GM21825 (cell line): ENCODE measurements at regions not wholly inside any gene's neighbourhood (a gene's known extent, or its start where the extent isn't known, plus 50 kb on each side); places are given as distances from the start of the nearest gene placed in this dataset.
"Not testable (repeated sequence)": the region's sequence is repeated elsewhere in the genome, so short reads cannot be mapped to it uniquely, and the experiment has no call there.

ENCODE experiments used
- ATAC-seq: cut with Tn5 transposase; IDR thresholded peaks from one replicate; pipeline ENCODE4 v1.9.1; 2021; ENCODE audit warnings: mild to moderate bottlenecking, moderate library complexity; ENCODE audit not compliant: unreplicated experiment

DNA sequence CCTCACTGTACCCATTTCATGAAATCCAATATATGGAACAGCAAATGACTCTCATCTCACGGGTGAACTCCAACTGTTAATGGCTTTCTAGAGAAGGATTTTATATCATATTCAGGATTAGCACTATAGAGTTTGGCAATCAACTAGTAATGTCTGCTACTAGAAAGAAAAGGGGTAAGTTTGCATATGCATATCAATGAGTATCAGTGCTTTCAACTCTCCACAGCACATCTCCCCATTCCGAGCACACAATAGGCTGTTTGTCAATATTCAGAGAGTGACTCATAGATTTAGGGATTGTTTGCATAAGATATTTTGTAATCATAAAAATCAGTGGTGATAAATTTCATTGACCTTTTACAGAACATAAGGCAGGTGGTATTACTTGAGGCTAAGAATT, 163.2 kb upstream of the LMCD1 start:
- ATAC-seq, result no peak

- no peak for ATAC-seq
These were observed 159.8 kb upstream of the LMCD1 start for GRCh38 chr3:8341821-8342247.

- ATAC-seq, result no peak
These were observed 158.6 kb upstream of the LMCD1 start for GRCh38 chr3:8343058-8343457.

DNA sequence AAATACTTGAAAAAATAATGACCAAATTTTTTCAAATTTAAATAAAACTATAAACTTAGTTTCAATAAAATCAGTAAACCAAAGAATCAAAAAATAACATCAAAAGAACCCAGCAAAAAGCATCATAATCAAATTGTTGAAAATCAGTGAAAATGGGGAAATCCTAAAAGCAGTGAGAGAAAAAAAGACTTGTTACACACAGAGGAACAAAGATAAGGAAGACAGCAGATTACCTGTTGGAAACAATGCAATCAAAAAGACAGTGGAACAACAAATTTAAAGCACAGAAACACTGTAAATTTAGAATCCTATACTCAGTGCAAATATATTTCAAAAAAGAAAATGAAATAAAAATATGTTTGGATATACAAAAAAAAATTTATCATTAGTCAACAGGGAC, 156.2 kb upstream of the LMCD1 start:
- ATAC-seq, result no peak

- ATAC-seq, result no peak
These were observed 153.5 kb upstream of the LMCD1 start for GRCh38 chr3:8348076-8348475.

- no peak for ATAC-seq
These were observed 149.1 kb upstream of the LMCD1 start for GRCh38 chr3:8352475-8352874.

GRCh38 chr3:8353364-8353763, 148.3 kb upstream of the LMCD1 start:
- ATAC-seq, result no peak

GRCh38 chr3:8355346-8355745, 146.3 kb upstream of the LMCD1 start:
- ATAC-seq, result no peak

- not testable (repeated sequence) for ATAC-seq
These were observed 145.6 kb upstream of the LMCD1 start for GRCh38 chr3:8356066-8356465.

- ATAC-seq, result no peak
These were observed 143.8 kb upstream of the LMCD1 start for GRCh38 chr3:8357859-8358258.

DNA sequence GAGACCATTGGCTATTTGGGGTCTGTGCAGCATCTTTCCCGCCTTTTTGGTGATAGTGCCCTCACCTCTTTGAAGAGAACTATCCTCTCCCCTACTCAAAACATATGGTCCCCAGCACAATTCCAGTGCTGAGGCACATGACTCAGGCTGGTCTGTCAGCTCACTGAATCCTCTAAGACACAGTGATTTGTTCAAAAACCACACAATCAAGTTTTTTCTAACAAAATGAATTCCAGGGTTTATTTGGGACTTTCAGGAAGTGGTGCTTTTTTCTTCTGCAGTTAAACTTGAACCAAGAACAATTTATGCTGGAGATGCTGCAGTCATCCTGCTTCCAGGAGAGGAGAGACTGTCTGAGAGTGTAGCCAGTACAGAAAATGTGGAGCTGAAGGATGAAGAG, 142.5 kb upstream of the LMCD1 start:
- ATAC-seq, result no peak

DNA sequence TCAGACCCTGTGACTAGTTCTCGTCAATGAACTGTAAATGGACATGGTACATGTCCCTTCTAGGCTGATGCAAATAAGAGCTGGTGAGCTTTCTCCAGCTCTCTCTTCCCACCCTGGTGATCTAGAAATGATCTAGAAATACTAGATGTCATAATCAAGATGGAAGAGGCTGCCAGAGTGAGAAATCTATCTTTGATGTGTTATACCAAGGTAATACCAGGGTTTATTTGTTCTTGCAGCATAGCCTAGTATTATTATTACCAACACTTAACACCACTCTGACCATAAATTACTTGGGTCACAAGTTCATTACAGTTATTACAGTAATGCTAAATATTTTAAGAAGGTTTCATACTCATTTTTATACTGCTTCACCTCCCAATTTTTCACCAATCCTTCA, 138.4 kb upstream of the LMCD1 start:
- no peak for ATAC-seq

- ATAC-seq, result no peak
These were observed 136.1 kb upstream of the LMCD1 start for GRCh38 chr3:8365541-8365940.

DNA sequence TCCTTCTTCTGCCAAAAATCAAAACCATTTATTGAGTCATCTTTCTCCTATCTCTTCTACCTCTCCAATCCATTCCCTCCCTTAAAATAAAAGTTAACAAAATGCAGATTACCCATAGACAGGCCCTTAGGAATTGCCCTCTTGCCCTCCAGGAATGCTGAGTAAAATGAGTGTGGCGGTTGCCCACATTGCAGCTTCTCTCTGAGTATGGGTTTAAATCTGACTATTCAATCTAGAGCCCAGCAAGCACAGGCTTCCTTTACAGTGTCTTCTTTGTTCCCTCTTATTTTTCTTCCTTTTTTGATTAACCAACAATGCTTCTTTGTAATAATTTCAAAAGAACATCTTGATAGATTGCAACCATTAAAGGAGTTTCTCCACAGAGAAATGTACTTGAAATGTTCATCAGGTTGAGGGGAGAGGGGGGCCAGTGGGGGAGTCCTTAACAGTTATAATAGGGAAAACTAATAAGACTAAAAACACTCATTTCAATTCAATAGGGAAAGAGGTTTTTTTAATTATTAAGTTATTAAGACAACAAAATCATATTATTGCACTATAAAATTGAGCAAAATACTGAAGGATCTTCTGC, 135.3 kb upstream of the LMCD1 start:
- ATAC-seq, result no peak

- no peak for ATAC-seq
These were observed 133.0 kb upstream of the LMCD1 start for GRCh38 chr3:8368598-8368997.

DNA sequence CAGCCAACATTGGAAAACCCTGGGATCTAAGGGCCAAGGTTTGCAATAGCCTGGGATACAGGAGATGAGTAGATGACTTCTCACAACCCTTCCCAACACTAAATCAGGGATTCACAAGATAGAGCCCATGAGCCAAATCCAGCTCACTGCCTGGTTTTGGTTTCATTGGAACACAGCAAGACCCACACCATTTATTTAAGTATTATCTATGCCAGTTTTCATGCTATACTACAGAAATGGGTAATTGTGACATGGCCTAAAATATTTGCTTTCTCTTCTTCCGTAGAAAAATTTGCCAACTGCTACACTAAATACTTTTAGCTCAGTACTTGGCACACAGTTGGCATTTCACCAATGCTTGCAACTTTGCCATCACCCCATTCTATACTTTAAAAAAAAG, 132.0 kb upstream of the LMCD1 start:
- ATAC-seq, result no peak

GRCh38 chr3:8371085-8371551, 130.5 kb upstream of the LMCD1 start:
- no peak for ATAC-seq

DNA sequence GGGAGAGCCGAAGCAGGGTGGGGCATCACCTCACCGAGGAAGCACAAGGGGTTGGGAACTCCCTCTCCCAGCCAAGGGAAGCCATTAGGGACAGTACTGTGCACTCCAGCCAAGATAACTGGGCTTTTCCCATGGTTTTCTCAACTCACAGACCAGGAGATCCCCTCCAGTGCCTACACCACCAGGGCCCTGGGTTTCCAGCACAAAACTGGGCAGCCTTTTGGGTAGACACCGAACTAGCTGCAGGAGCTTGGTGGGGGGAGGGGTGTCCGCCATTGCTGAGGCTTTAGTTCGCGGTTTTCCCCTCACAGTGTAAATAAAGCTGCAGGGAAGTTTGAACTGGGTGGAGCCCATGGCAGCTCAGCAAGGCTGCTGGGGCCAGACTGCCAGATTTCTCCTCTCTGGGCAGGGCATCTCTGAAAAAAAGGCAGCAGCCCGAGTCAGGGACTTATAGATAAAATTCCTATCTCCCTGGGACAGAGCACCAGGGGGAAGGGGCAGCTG, 129.6 kb upstream of the LMCD1 start:
- no peak for ATAC-seq

DNA sequence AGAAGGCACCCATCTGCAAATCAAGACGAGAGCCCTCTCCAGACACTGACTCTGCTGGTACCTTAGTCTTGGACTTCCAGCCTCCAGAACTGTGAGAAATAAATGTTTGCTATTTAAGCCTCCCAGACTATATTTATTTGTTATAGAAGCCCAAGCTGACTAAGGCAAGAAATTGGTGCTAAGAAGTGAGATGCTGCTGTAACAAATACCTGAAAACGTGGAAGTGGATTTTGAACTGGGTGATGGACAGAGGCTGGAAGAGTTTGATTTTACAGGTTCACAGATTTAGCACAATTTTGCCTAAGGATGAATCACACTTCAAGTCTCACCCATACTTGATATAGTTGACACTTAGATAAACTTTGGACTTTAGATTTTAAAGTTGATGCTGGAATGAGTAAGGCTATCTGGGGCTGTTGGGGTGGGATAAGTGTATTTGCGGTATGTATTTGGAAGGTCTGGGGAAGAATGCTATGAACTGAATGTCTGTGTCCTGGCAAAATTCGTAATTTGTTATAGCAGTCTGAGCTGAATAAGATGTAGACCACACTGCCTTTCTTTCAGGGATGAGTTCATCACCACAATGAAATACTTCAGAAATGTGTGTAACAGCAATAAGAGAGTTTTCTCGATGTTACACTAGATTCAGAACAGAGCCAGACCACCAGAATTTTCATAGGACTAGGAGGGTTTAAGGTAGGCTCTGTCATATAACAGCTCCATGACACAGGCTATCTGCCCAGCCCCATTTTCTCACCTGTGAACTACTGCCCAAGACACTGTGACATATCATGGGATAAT, 120.5 kb upstream of the LMCD1 start:
- ATAC-seq, result no peak

DNA sequence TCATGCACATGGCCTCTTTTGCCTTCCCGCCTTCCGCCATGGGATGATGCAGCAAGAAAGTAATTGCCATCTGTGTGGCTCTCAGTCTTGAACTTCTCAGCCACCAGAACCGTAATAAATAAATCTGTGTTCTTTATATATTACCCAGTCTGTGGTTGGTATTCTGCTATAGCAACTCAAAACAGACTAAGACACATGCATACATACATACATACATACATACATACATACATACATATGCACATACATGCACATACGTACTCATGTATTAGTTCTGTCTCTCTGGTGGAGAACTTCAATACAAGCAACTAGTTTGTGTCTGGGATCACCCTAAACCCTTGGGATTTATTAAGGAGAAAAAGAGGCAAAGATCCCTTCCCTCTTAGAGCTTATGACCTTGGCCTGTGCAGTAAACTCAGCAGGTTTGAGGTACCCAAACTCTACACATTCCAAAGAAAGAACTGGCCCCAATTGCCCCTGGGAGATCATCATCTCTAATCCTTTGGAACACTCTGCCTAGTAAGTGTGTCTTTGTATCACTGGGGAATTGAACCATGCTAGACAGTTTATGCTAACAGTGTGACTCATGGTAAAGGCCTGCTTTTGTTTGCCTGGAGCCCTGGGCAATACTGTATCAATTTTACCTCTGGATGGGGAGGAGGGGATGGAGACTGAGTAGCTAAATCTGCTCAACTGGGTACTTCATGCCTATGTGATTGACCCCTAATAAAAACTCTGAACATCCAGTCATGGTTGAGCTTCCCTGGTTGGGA, 115.6 kb upstream of the LMCD1 start:
- no peak for ATAC-seq

GRCh38 chr3:8387571-8387970, 114.1 kb upstream of the LMCD1 start:
- no peak for ATAC-seq

DNA sequence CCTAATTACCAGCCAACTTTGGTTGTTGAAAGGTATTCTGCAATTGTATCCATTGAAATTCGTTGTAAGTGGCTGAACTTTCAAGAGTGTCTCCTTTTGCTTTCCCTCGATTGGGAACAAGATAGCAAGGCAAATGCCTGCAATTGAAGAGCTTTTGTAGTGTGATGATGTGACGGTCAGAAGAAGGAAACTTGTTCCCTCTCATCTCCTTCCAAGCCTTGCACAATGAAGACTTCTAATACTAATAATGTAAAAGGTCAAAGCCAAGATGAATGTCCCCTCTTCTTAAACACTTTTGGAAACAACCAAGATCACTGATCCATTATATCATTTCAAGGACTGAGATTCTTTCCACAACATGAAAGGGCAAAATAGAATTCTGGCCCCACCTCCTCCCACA, 101.9 kb upstream of the LMCD1 start:
- no peak for ATAC-seq
